Neuronal stem cell (in vitro differentiated cells): ENCODE measurements at regions not wholly inside any gene's neighbourhood (a gene's known extent, or its start where the extent isn't known, plus 50 kb on each side); places are given as distances from the start of the nearest gene placed in this dataset.

Experiments
- DNase-seq: peaks from one replicate; pipeline ENCODE4 v3.0.0-alpha.2; 2013; ENCODE audit warnings: low spot score
- H2AFZ ChIP-seq: one replicate; pipeline ENCODE4 v1.6.1; 2013; ENCODE audit warnings: mild to moderate bottlenecking, low read length, inconsistent platforms
- H2AK5ac ChIP-seq: 2 replicates; pipeline ENCODE4 v1.6.1; 2013; ENCODE audit warnings: low read depth, mild to moderate bottlenecking, inconsistent platforms, low read length, moderate library complexity, mixed read lengths
- H2BK120ac ChIP-seq: 2 replicates; pipeline ENCODE4 v1.6.1; 2013; ENCODE audit warnings: low read depth, mild to moderate bottlenecking, inconsistent platforms, low read length, moderate library complexity, mixed read lengths
- H2BK12ac ChIP-seq: one replicate; pipeline ENCODE4 v1.6.1; 2013; ENCODE audit warnings: low read length, inconsistent platforms
- H2BK15ac ChIP-seq: 2 replicates; pipeline ENCODE4 v1.6.1; 2013; ENCODE audit warnings: mild to moderate bottlenecking, low read length, inconsistent platforms, mixed read lengths
- H2BK5ac ChIP-seq: one replicate; pipeline ENCODE4 v1.6.1; 2013; ENCODE audit warnings: inconsistent platforms, mild to moderate bottlenecking, low read length, moderate library complexity
- H3K14ac ChIP-seq: one replicate; pipeline ENCODE4 v1.6.1; 2013; ENCODE audit warnings: low read length, inconsistent platforms
- H3K18ac ChIP-seq: 2 replicates; pipeline ENCODE4 v1.6.1; 2013; ENCODE audit warnings: low read length, inconsistent platforms
- H3K23ac ChIP-seq: 2 replicates; pipeline ENCODE4 v1.6.1; 2013; ENCODE audit warnings: low read depth, mild to moderate bottlenecking, mixed read lengths, low read length, inconsistent platforms; ENCODE audit not compliant: poor library complexity
- H3K27ac ChIP-seq: replicated peaks from 3 replicates; pipeline ENCODE4 v1.5.1; 2013; ENCODE audit warnings: low read length, inconsistent platforms
- H3K27me3 ChIP-seq, 3 experiments: 2 replicates each; pipeline ENCODE4 v1.6.1; 2013; ENCODE audit warnings: low read length in 3 of 3, mild to moderate bottlenecking in 2 of 3, inconsistent platforms in 1 of 3, low read depth in 1 of 3, mixed read lengths in 1 of 3, moderate library complexity in 1 of 3; ENCODE audit not compliant: control insufficient read depth in 3 of 3, insufficient read depth in 3 of 3
- H3K36me3 ChIP-seq, 2 donors: replicated peaks in 1 of 2; 2 replicates each; pipeline ENCODE4 v1.6.1; 2013; ENCODE audit warnings: low read length in 2 of 2; ENCODE audit not compliant: control insufficient read depth in 2 of 2, insufficient read depth in 2 of 2
- H3K4ac ChIP-seq: 2 replicates; pipeline ENCODE4 v1.6.1; 2013; ENCODE audit warnings: inconsistent platforms, mild to moderate bottlenecking, low read length, moderate library complexity
- H3K4me1 ChIP-seq, 2 donors: 1 replicate in 1 of 2; 2 replicates in 1 of 2; pipeline ENCODE4 v1.6.1; 2013; ENCODE audit warnings: low read length in 2 of 2, low read depth in 1 of 2; ENCODE audit not compliant: control insufficient read depth in 2 of 2, insufficient read depth in 1 of 2
- H3K4me2 ChIP-seq: one replicate; pipeline ENCODE4 v1.6.1; 2013; ENCODE audit warnings: mild to moderate bottlenecking, low read length, inconsistent platforms; ENCODE audit not compliant: insufficient read depth, poor library complexity, severe bottlenecking
- H3K4me3 ChIP-seq, 2 donors: 2 replicates each; pipeline ENCODE4 v1.5.1; 2013; ENCODE audit warnings: low read length in 2 of 2, mild to moderate bottlenecking in 2 of 2, inconsistent platforms in 1 of 2, moderate library complexity in 1 of 2
- H3K79me1 ChIP-seq: one replicate; pipeline ENCODE4 v1.6.1; 2013; ENCODE audit warnings: low read depth, mild to moderate bottlenecking, inconsistent platforms, low read length, moderate library complexity
- H3K9ac ChIP-seq: one replicate; pipeline ENCODE4 v1.6.1; 2013; ENCODE audit warnings: mild to moderate bottlenecking, low read depth, low read length, inconsistent platforms; ENCODE audit not compliant: poor library complexity
- H3K9me3 ChIP-seq, 2 donors: replicated peaks in 1 of 2; 2 replicates each; pipeline versions ENCODE3 to v1.6.1; 2013; ENCODE audit warnings: low read length in 2 of 2, mild to moderate bottlenecking in 2 of 2, inconsistent platforms in 1 of 2, low read depth in 1 of 2, mixed read lengths in 1 of 2, moderate library complexity in 1 of 2; ENCODE audit not compliant: control insufficient read depth in 2 of 2, insufficient read depth in 1 of 2
- H4K8ac ChIP-seq: one replicate; pipeline ENCODE4 v1.6.1; 2013; ENCODE audit warnings: low read depth, mild to moderate bottlenecking, inconsistent platforms, low read length, moderate library complexity
- H4K91ac ChIP-seq: one replicate; pipeline ENCODE4 v1.6.1; 2013; ENCODE audit warnings: low read length, low read depth, mild to moderate bottlenecking, inconsistent platforms; ENCODE audit not compliant: poor library complexity
- WGBS, 2 donors: extraction: QIAGEN DNeasy Blood & Tissue Kit; methylation state at CpG; one replicate each; pipeline ENCODE4 v1.1.7; 2013; ENCODE audit warnings: missing lambda C conversion rate in 2 of 2, mixed read lengths in 1 of 2; ENCODE audit not compliant: insufficient read length in 2 of 2, insufficient replicate concordance in 1 of 2; ENCODE audit errors: extremely low coverage in 2 of 2; 5-methylcytosine and 5-hydroxymethylcytosine counted together

- no peak overlapping the region for H3K18ac ChIP-seq
- no peak overlapping the region for H3K23ac ChIP-seq
- no peaks in the 10 kb centered on the region for H3K36me3 ChIP-seq
- no peak overlapping the region for H3K9ac ChIP-seq
- no peak overlapping the region for H3K4ac ChIP-seq
- no peak overlapping the region for H2AK5ac ChIP-seq
- no peak overlapping the region for H3K4me3 ChIP-seq
- H2BK12ac ChIP-seq, result no peak overlapping the region
- H3K14ac ChIP-seq, result no peak overlapping the region
- H3K4me1 ChIP-seq, result no peaks in the 10 kb centered on the region
- H4K91ac ChIP-seq, result no peak overlapping the region
- no peak overlapping the region for H2BK5ac ChIP-seq
- DNase-seq, result no peak
- no peak overlapping the region for H2AFZ ChIP-seq
- WGBS, 2 donors, result no CpG with 5 or more reads among the region's 2 CpGs
- H3K79me1 ChIP-seq, result no peaks in the 10 kb centered on the region
- H3K27me3 ChIP-seq, result no peaks in the 10 kb centered on the region
- no peaks in the 10 kb centered on the region for H3K9me3 ChIP-seq
- no peak overlapping the region for H4K8ac ChIP-seq
- H3K27ac ChIP-seq, result no peak overlapping the region
- no peak overlapping the region for H3K4me2 ChIP-seq
- no peak overlapping the region for H2BK120ac ChIP-seq
- no peak overlapping the region for H2BK15ac ChIP-seq
Observed at GRCh38 chr11:105297463-105297862, 157.9 kb upstream of the CARD18 start.

- no peak overlapping the region for H2BK15ac ChIP-seq
- no peak overlapping the region for H3K14ac ChIP-seq
- H3K4me3 ChIP-seq, result peak overlapping the region in 1 of 2 donors; percentile 41
- H3K79me1 ChIP-seq, result no peaks in the 10 kb centered on the region
- peak overlapping the region; percentile 28 for H3K18ac ChIP-seq
- no peak overlapping the region for H2BK5ac ChIP-seq
- H2AK5ac ChIP-seq, result no peak overlapping the region
- H3K4me2 ChIP-seq, result no peak overlapping the region
- H3K4me1 ChIP-seq, result no peaks in the 10 kb centered on the region
- no peaks in the 10 kb centered on the region for H3K27me3 ChIP-seq
- no peak overlapping the region for H3K23ac ChIP-seq
- no peaks in the 10 kb centered on the region for H3K36me3 ChIP-seq
- no CpG with 5 or more reads among the region's 8 CpGs for WGBS, 2 donors
- no peak overlapping the region for H2AFZ ChIP-seq
- H3K9me3 ChIP-seq, result no peaks in the 10 kb centered on the region
- no peak overlapping the region for H2BK12ac ChIP-seq
- no peak for DNase-seq
- H4K8ac ChIP-seq, result no peak overlapping the region
- H3K9ac ChIP-seq, result no peak overlapping the region
- H3K27ac ChIP-seq, result no peak overlapping the region
- H2BK120ac ChIP-seq, result no peak overlapping the region
- no peak overlapping the region for H4K91ac ChIP-seq
- no peak overlapping the region for H3K4ac ChIP-seq
Observed at GRCh38 chr11:105296806-105297205, 157.2 kb upstream of the CARD18 start.

GRCh38 chr11:105296386-105296785 lies 156.8 kb upstream of the CARD18 start:
- Histone ChIP-seq H2BK12ac (no peak overlapping the region), H3K9me3 (no peaks in the 10 kb centered on the region), H3K4ac (no peak overlapping the region), H3K27ac (no peak overlapping the region), H3K4me2 (no peak overlapping the region), H2BK120ac (no peak overlapping the region), H3K9ac (no peak overlapping the region), H3K27me3 (no peaks in the 10 kb centered on the region), H2AFZ (no peak overlapping the region), H2BK15ac (no peak overlapping the region), H4K91ac (no peak overlapping the region), H3K79me1 (no peaks in the 10 kb centered on the region), H2BK5ac (no peak overlapping the region), H3K14ac (no peak overlapping the region), H3K4me1 (no peaks in the 10 kb centered on the region), H3K4me3 (no peak overlapping the region), H3K18ac (no peak overlapping the region), H3K36me3 (no peaks in the 10 kb centered on the region), H2AK5ac (no peak overlapping the region), H3K23ac (no peak overlapping the region), H4K8ac (no peak overlapping the region)
- WGBS, 2 donors, result no CpG with 5 or more reads among the region's 8 CpGs
- DNase-seq, result no peak

GRCh38 chr11:105282658-105283057 lies 143.1 kb upstream of the CARD18 start:
- Histone ChIP-seq H3K23ac (no peak overlapping the region), H2AK5ac (no peak overlapping the region), H2BK120ac (no peak overlapping the region), H3K4me2 (no peak overlapping the region), H2AFZ (no peak overlapping the region), H3K27me3 (no peaks in the 10 kb centered on the region), H3K4me3 (no peak overlapping the region), H4K8ac (no peak overlapping the region), H3K14ac (no peak overlapping the region), H3K18ac (no peak overlapping the region), H3K9ac (no peak overlapping the region), H2BK12ac (no peak overlapping the region), H3K4ac (no peak overlapping the region), H2BK15ac (no peak overlapping the region), H3K36me3 (no peaks in the 10 kb centered on the region), H3K9me3 (no peaks in the 10 kb centered on the region), H3K27ac (no peak overlapping the region), H2BK5ac (no peak overlapping the region), H3K4me1 (no peaks in the 10 kb centered on the region), H3K79me1 (no peaks in the 10 kb centered on the region), H4K91ac (no peak overlapping the region)
- WGBS, 2 donors, result no CpG with 5 or more reads among the region's 2 CpGs
- no peak for DNase-seq
